Heart left ventricle (tissue), 16 donors: ENCODE measurements at regions not wholly inside any gene's neighbourhood (a gene's known extent, or its start where the extent isn't known, plus 50 kb on each side); places are given as distances from the start of the nearest gene placed in this dataset.
A peak's percentile ranks its signal among the peaks of the same experiment; 100 is the strongest.

Experiments
- ATAC-seq, 4 donors: fragments of 200-7000 bp; cut with Tn5 transposase; one replicate each; pipeline ENCODE4 v1.9.1; 2020 to 2022; ENCODE audit warnings: moderate library complexity in 4 of 4, mild to moderate bottlenecking in 3 of 4, moderate number of reproducible peaks in 1 of 4
- DNase-seq, 5 donors: peaks; one replicate each; pipeline ENCODE4 v3.0.0-alpha.2; 2020
- H3K27ac ChIP-seq, 12 donors: fragments of 200-600 bp; sonication (generic) in 4 of 12; one replicate each; pipeline versions ENCODE4 v1.5.0 to v1.8.0; 2016 to 2022; ENCODE audit warnings: mild to moderate bottlenecking in 2 of 12
- H3K27me3 ChIP-seq, 9 donors: fragments of 200-600 bp; sonication (generic) in 2 of 9; one replicate each; pipeline versions ENCODE4 v1.5.1 to v1.8.0; 2016 to 2022; ENCODE audit warnings: mild to moderate bottlenecking in 3 of 9
- H3K36me3 ChIP-seq, 9 donors: fragments of 200-600 bp; sonication (generic) in 2 of 9; one replicate each; pipeline versions ENCODE4 v1.5.0 to v1.8.0; 2018 to 2022; ENCODE audit warnings: mild to moderate bottlenecking in 2 of 9
- H3K4me1 ChIP-seq, 12 donors: fragments of 200-600 bp; sonication (generic) in 4 of 12; one replicate each; pipeline versions ENCODE4 v1.5.0 to v1.8.0; 2016 to 2022; ENCODE audit warnings: mild to moderate bottlenecking in 3 of 12
- H3K4me3 ChIP-seq, 12 donors: fragments of 200-600 bp; sonication (generic) in 4 of 12; one replicate each; pipeline versions ENCODE4 v1.5.0 to v1.8.0; 2017 to 2022; ENCODE audit warnings: mild to moderate bottlenecking in 9 of 12, moderate library complexity in 4 of 12
- H3K9me3 ChIP-seq, 12 donors: fragments of 200-600 bp; sonication (generic) in 4 of 12; one replicate each; pipeline versions ENCODE4 v1.5.0 to v1.8.0; 2016 to 2022; ENCODE audit warnings: mild to moderate bottlenecking in 1 of 12
- CTCF ChIP-seq, 12 donors: fragments of 200-600 bp; sonication (generic) in 4 of 12; IDR thresholded peaks; one replicate each; pipeline versions ENCODE4 v1.5.0 to v1.8.0; 2018 to 2022; ENCODE audit warnings: antibody characterized with exemption in 12 of 12, mild to moderate bottlenecking in 5 of 12
- POLR2A ChIP-seq, 2 donors: fragments of 450-650 bp; IDR thresholded peaks; one replicate each; pipeline ENCODE4 v1.6.1; 2017; ENCODE audit warnings: antibody characterized with exemption in 2 of 2, mild to moderate bottlenecking in 2 of 2, moderate library complexity in 2 of 2
- WGBS, 4 donors: extraction: QIAGEN DNeasy Blood & Tissue Kit in 2 of 4; methylation state at CpG; one replicate each; pipeline versions ENCODE4 v1.1.5 to v1.1.7; 2013 to 2018; 5-methylcytosine and 5-hydroxymethylcytosine counted together
- intact Hi-C, 10 donors: fragments of 100-400 bp; cut with DNase I; formaldehyde crosslinking; loops; one replicate each; pipeline versions ENCODE4 v1.11.1 to v1.14.2; 2022
- donor health status: ischemic (EF 13 %, LVEDD 7.1; RV severe dilation, severe dysfunction).
- donor health status: healthy with polysubstance abuse.
- donor health status: DM: no; HTN: yes; CAD: no.
- donor health status: DM: no; HTN: no; CAD: no.
- donor health status: ischemic (EF 25% LVEDD 6.9; RV normal size, moderate dysfunction).
- donor health status: ischemic (EF 25% LVEDD 5.7; RV mildly dilated, moderate dysfunction).
- donor health status: healthy.
- donor health status: DM: yes; HTN: yes; CAD: no.
- donor health status: ischemic (EF 35%, LVEDD 5.7; RV mildly dilated, moderate dysfunction).
- donor health status: nonischemic (EF 11% LVEDD 7.7; RV severe dilation, severe dysfunction).
- donor health status: DM: yes; HTN: yes; CAD: no.
- donor health status: PGD.
- donor health status: ischemic (EF 29% LVEDD 5.4; RV normal size, mild dysfunction).
- donor health status: nonischemic (EF 23%, LVEDD 6.1; RV moderate dilation, normal function).

- Histone ChIP-seq H3K9me3 (no peaks in the 10 kb centered on the region), H3K4me1 (no peaks in the 10 kb centered on the region), H3K27ac (no peak overlapping the region), H3K4me3 (no peak overlapping the region), H3K36me3 (no peaks in the 10 kb centered on the region), H3K27me3 (no peaks in the 10 kb centered on the region)
- WGBS, 4 donors, result 96 to 100% (median 96%) methylated on average over 1 of the region's 1 CpG
- ATAC-seq (no peak), DNase-seq (no peak)
- intact Hi-C loops, result loop anchor here in 8 of 10 donors (2.0 to 10.0 kb wide), 10 partner anchors 298 to 1591 kb away; no protein-coding TSS in a partner anchor
- no peak for TF ChIP-seq POLR2A (IDR thresholded peaks at IDR 0.05)
- peak in 1 of 12 donors; percentile 1 for TF ChIP-seq CTCF (IDR thresholded peaks at IDR 0.05)
Observed at GRCh38 chr18:45213040-45213333, 402.3 kb upstream of the SLC14A2 start.

DNA sequence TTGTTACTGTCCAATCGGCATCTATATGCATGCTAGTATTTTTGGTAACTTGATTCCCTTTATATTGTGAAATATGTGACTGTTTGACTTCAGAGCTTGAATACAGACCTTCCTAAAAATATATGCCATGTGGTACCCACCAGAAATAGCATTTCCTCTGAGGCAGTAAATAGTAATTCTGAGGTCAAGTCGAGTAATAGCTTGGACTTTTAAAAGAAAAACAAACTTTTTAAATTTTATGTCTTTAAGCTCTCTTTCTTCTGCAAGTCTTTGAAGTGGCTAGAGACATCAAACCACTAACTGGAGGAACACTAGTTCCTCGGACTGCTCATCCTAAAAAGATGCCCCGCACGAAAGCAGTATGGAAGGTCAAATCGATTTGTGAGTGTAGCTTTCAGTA lies 396.8 kb upstream of the SLC14A2 start:
- 73 to 82% (median 79%) methylated on average over 6 of the region's 6 CpGs for WGBS, 4 donors
- TF ChIP-seq CTCF (IDR thresholded peaks at IDR 0.05) (no peak), POLR2A (IDR thresholded peaks at IDR 0.05) (no peak)
- intact Hi-C loops, result loop anchor here in 7 of 10 donors (10.0 kb wide), 6 partner anchors 304 to 1594 kb away; no protein-coding TSS in a partner anchor
- H3K4me3 ChIP-seq, result no peak overlapping the region
- ATAC-seq, result no peak
- H3K27me3 ChIP-seq, result no peaks in the 10 kb centered on the region
- H3K27ac ChIP-seq, result no peak overlapping the region
- no peaks in the 10 kb centered on the region for H3K4me1 ChIP-seq
- H3K9me3 ChIP-seq, result no peaks in the 10 kb centered on the region
- DNase-seq, result no peak
- no peaks in the 10 kb centered on the region for H3K36me3 ChIP-seq

DNA sequence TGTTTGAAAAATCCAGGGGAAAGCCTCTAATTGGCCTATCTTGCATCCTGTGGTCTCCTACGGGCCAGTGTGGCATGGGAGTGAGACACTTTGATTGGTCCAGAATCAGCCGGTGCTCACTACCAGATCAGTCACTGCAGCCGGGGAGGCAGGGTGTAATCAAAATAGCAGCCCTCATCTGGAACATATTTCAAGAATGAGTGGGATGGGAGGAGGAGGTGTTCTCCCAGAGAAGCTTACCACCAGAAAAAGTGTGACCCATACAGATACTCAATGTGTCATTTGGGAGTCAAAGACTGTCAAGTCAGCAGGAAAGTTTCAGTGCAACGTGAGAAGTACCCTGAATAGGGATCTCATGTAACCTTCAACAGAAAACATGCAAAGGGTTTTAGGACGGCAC lies 393.9 kb upstream of the SLC14A2 start:
- DNase-seq, result no peak
- H3K4me3 ChIP-seq, result no peak overlapping the region
- TF ChIP-seq CTCF (IDR thresholded peaks at IDR 0.05) (no peak), POLR2A (IDR thresholded peaks at IDR 0.05) (no peak)
- H3K4me1 ChIP-seq, result no peaks in the 10 kb centered on the region
- peak in 1 of 4 donors; percentile 42 for ATAC-seq
- no peaks in the 10 kb centered on the region for H3K9me3 ChIP-seq
- H3K27me3 ChIP-seq, result no peaks in the 10 kb centered on the region
- no peaks in the 10 kb centered on the region for H3K36me3 ChIP-seq
- intact Hi-C loops, result no loop called here
- H3K27ac ChIP-seq, result no peak overlapping the region
- 78 to 83% (median 81%) methylated on average over 5 of the region's 5 CpGs for WGBS, 4 donors

GRCh38 chr18:45222180-45222579 lies 393.1 kb upstream of the SLC14A2 start:
- Histone ChIP-seq H3K27me3 (no peaks in the 10 kb centered on the region), H3K4me3 (no peak overlapping the region), H3K36me3 (no peaks in the 10 kb centered on the region), H3K9me3 (peaks cover 0 to 6% (median 0%) of the 10 kb centered on the region in 12 donors), H3K27ac (no peak overlapping the region), H3K4me1 (no peaks in the 10 kb centered on the region)
- ATAC-seq (peak in 1 of 4 donors; percentile 47), DNase-seq (no peak)
- 48 to 57% (median 50%) methylated on average over 3 of the region's 3 CpGs for WGBS, 4 donors
- TF ChIP-seq CTCF (IDR thresholded peaks at IDR 0.05) (no peak), POLR2A (IDR thresholded peaks at IDR 0.05) (no peak)
- intact Hi-C loops, result no loop called here
